B cell (primary cell): ENCODE measurements at regions not wholly inside any gene's neighbourhood (a gene's known extent, or its start where the extent isn't known, plus 50 kb on each side); places are given as distances from the start of the nearest gene placed in this dataset.

Experiments
- ATAC-seq: fragments of 200-7000 bp; cut with Tn5 transposase; one replicate; pipeline ENCODE4 v1.10.0; 2021; ENCODE audit warnings: low read depth, mild to moderate bottlenecking, moderate number of reproducible peaks, moderate library complexity
- CTCF ChIA-PET: fragments of 350-600 bp; sonication (Branson Sonifier 250); formaldehyde crosslinking; loops from one replicate; lab custom pipeline; 2021; ENCODE audit warnings: antibody characterized with exemption, inconsistent platforms; lab: Charles Lee
- POLR2A ChIA-PET: fragments of 350-600 bp; sonication (Branson Sonifier 250); formaldehyde crosslinking; loops from one replicate; lab custom pipeline; 2021; ENCODE audit warnings: antibody characterized with exemption; lab: Charles Lee
- DNase-seq: peaks from one replicate; pipeline ENCODE4 v3.0.0; 2013
- H2AFZ ChIP-seq: 2 replicates; pipeline ENCODE4 v1.6.1; 2012; ENCODE audit warnings: mild to moderate bottlenecking, low read depth, low read length; ENCODE audit not compliant: insufficient read depth, poor library complexity, severe bottlenecking
- H3K27ac ChIP-seq, 2 donors: 1 replicate in 1 of 2; 2 replicates in 1 of 2; pipeline ENCODE4 v1.5.1; 2012 to 2013; ENCODE audit warnings: low read length in 2 of 2, mild to moderate bottlenecking in 2 of 2, moderate library complexity in 1 of 2
- H3K27me3 ChIP-seq, 4 experiments: fragments of 200-600 bp in 1 of 4; sonication (generic) in 1 of 4; replicated peaks in 1 of 4; 1 replicate in 2 of 4; 2 replicates in 2 of 4; pipeline versions ENCODE4 v1.6.1 to v1.7.0; 2013 to 2016; ENCODE audit warnings: low read length in 3 of 4, mild to moderate bottlenecking in 2 of 4, mixed read lengths in 1 of 4, moderate library complexity in 1 of 4; ENCODE audit not compliant: insufficient read depth in 4 of 4, control insufficient read depth in 3 of 4; ENCODE audit errors: control extremely low read depth in 1 of 4
- H3K36me3 ChIP-seq, 2 experiments: replicated peaks in 1 of 2; 1 replicate in 1 of 2; 2 replicates in 1 of 2; pipeline versions ENCODE4 v1.6.1 to v1.7.1; 2013; ENCODE audit warnings: low read length in 1 of 2; ENCODE audit not compliant: insufficient read depth in 2 of 2, control insufficient read depth in 1 of 2; ENCODE audit errors: control extremely low read depth in 1 of 2, extremely low read depth in 1 of 2
- H3K4me1 ChIP-seq, 2 donors: fragments of 200-600 bp in 1 of 2; sonication (generic) in 1 of 2; 1 replicate in 1 of 2; 2 replicates in 1 of 2; pipeline versions ENCODE4 v1.5.1 to v1.6.1; 2013 to 2017; ENCODE audit warnings: low read length in 2 of 2; ENCODE audit not compliant: control insufficient read depth in 2 of 2, insufficient read depth in 2 of 2
- H3K4me2 ChIP-seq: replicated peaks from 2 replicates; pipeline ENCODE3; 2012; ENCODE audit warnings: mild to moderate bottlenecking, low read depth, low read length; ENCODE audit not compliant: poor library complexity, severe bottlenecking
- H3K4me3 ChIP-seq, 5 experiments: fragments of 200-600 bp in 1 of 5; sonication (generic) in 1 of 5; 1 replicate in 3 of 5; 2 replicates in 2 of 5; pipeline versions ENCODE4 v1.5.1 to v1.7.0; 2011 to 2016; ENCODE audit warnings: low read length in 4 of 5, mild to moderate bottlenecking in 4 of 5, low read depth in 2 of 5, control low read depth in 1 of 5, moderate library complexity in 1 of 5; ENCODE audit not compliant: insufficient read depth in 1 of 5; ENCODE audit errors: control extremely low read depth in 1 of 5, extremely low read depth in 1 of 5
- H3K79me2 ChIP-seq: fragments of 200-600 bp; sonication (generic); one replicate; pipeline ENCODE4 v1.6.0; 2016; ENCODE audit warnings: low read length; ENCODE audit not compliant: control insufficient read depth, insufficient read depth
- H3K9ac ChIP-seq: fragments of 200-600 bp; sonication (generic); 2 replicates; pipeline ENCODE4 v1.6.1; 2017; ENCODE audit warnings: mild to moderate bottlenecking, low read length, moderate library complexity
- H3K9me3 ChIP-seq, 3 donors: one replicate each; pipeline versions ENCODE4 v1.6.1 to v1.7.1; 2013; ENCODE audit warnings: low read length in 2 of 3; ENCODE audit not compliant: control insufficient read depth in 2 of 3, insufficient read depth in 1 of 3; ENCODE audit errors: control extremely low read depth in 1 of 3
- H4K20me1 ChIP-seq: 2 replicates; pipeline ENCODE4 v1.6.0; 2012; ENCODE audit warnings: mild to moderate bottlenecking, low read length; ENCODE audit not compliant: insufficient read depth, control insufficient read depth, poor library complexity, severe bottlenecking
- H3K27ac Mint-ChIP-seq: one replicate; pipeline ENCODE4 v1.8.0; 2021; ENCODE audit warnings: mixed read lengths
- H3K27me3 Mint-ChIP-seq: one replicate; pipeline ENCODE4 v1.8.0; 2021; ENCODE audit warnings: mixed read lengths
- H3K4me1 Mint-ChIP-seq: one replicate; pipeline ENCODE4 v1.8.0; 2021; ENCODE audit warnings: mixed read lengths
- H3K4me3 Mint-ChIP-seq: one replicate; pipeline ENCODE4 v1.8.0; 2021; ENCODE audit warnings: mixed read lengths
- H3K9me3 Mint-ChIP-seq: one replicate; pipeline ENCODE4 v1.8.0; 2022; ENCODE audit warnings: mixed read lengths; ENCODE audit not compliant: insufficient read depth
- CTCF ChIP-seq: fragments of 200-600 bp; IDR thresholded peaks from one replicate; pipeline ENCODE4 v1.8.0; 2022; ENCODE audit warnings: antibody characterized with exemption, mild to moderate bottlenecking
- EZH2 ChIP-seq: IDR thresholded peaks from 2 replicates; pipeline ENCODE4 v1.6.1; 2012; ENCODE audit warnings: borderline replicate concordance, low read depth, mild to moderate bottlenecking, moderate library complexity, low read length; ENCODE audit not compliant: insufficient read depth, poor library complexity, severe bottlenecking
- WGBS: methylation state at CpG from one replicate; pipeline ENCODE4 v1.1.5; 2013; ENCODE audit warnings: missing lambda C conversion rate; ENCODE audit not compliant: insufficient coverage; 5-methylcytosine and 5-hydroxymethylcytosine counted together
- intact Hi-C: fragments of 100-400 bp; cut with micrococcal nuclease; formaldehyde crosslinking; loops from one replicate; pipeline ENCODE4 v1.10.0; 2022

GRCh38 chr3:102533784-102534183, 99.0 kb downstream of the ZPLD1 start:
- Mint-ChIP-seq H3K4me3 (no peak overlapping the region), H3K27ac (no peak overlapping the region), H3K9me3 (no peaks in the 10 kb centered on the region), H3K27me3 (peaks cover 24% of the 10 kb centered on the region), H3K4me1 (peaks cover 5% of the 10 kb centered on the region)
- CTCF ChIA-PET: interaction anchor here (0.6 to 9.6 kb wide), 6 partner anchors 114 to 724 kb away, joined by 3 to 253 read pairs (median 3); no protein-coding TSS in a partner anchor
- TF ChIP-seq EZH2 (no peak), CTCF (no peak)
- intact Hi-C loops: no loop called here
- peaks cover 0 to 8% (median 4%) of the 10 kb centered on the region in 4 experiments for H3K27me3 ChIP-seq
- no peaks in the 10 kb centered on the region for H4K20me1 ChIP-seq
- no peaks in the 10 kb centered on the region for H3K79me2 ChIP-seq
- H3K36me3 ChIP-seq: no peaks in the 10 kb centered on the region
- ATAC-seq: no peak
- no peak overlapping the region for H3K9ac ChIP-seq
- WGBS: 36% methylated on average over 1 of the region's 4 CpGs
- no peak overlapping the region for H3K27ac ChIP-seq
- H3K4me1 ChIP-seq: peaks cover 0 to 5% of the 10 kb centered on the region in 2 donors
- H3K4me2 ChIP-seq: no peak overlapping the region
- H2AFZ ChIP-seq: no peak overlapping the region
- no peak overlapping the region for H3K4me3 ChIP-seq
- POLR2A ChIA-PET: no interaction called here
- DNase-seq: no peak
- H3K9me3 ChIP-seq: no peaks in the 10 kb centered on the region

- intact Hi-C loops: loop anchor here (1.0 to 2.0 kb wide), 2 partner anchors 307 to 728 kb away; no protein-coding TSS in a partner anchor
- Histone ChIP-seq H3K27me3 (peaks cover 0 to 10% (median 5%) of the 10 kb centered on the region in 4 experiments), H4K20me1 (no peaks in the 10 kb centered on the region), H3K4me1 (peaks cover 0 to 5% of the 10 kb centered on the region in 2 donors), H2AFZ (no peak overlapping the region), H3K4me2 (no peak overlapping the region), H3K27ac (no peak overlapping the region), H3K9me3 (no peaks in the 10 kb centered on the region), H3K79me2 (no peaks in the 10 kb centered on the region), H3K4me3 (no peak overlapping the region), H3K36me3 (no peaks in the 10 kb centered on the region), H3K9ac (no peak overlapping the region)
- peak; percentile 54 for TF ChIP-seq CTCF
- TF ChIP-seq EZH2: no peak
- CTCF ChIA-PET: interaction anchor here (0.6 to 9.6 kb wide), 25 partner anchors 9 to 1134 kb away, joined by 3 to 253 read pairs (median 4); no protein-coding TSS in a partner anchor
- Mint-ChIP-seq H3K27me3 (peaks cover 28% of the 10 kb centered on the region), H3K27ac (no peak overlapping the region), H3K4me3 (no peak overlapping the region), H3K9me3 (no peaks in the 10 kb centered on the region), H3K4me1 (peaks cover 5% of the 10 kb centered on the region)
- POLR2A ChIA-PET: interaction anchor here (1.0 kb wide), 1 partner anchor 307 kb away, joined by 4 read pairs; no protein-coding TSS in a partner anchor
- DNase-seq (peak; percentile 50), ATAC-seq (no peak)
- WGBS: 0% methylated on average over 1 of the region's 7 CpGs
Observed at GRCh38 chr3:102536456-102536855, 101.6 kb downstream of the ZPLD1 start.
